ENCODE measurements at regions not wholly inside any gene's neighbourhood (a gene's known extent, or its start where the extent isn't known, plus 50 kb on each side); places are given as distances from the start of the nearest gene placed in this dataset.

GRCh38 chr5:101917166-101917565 lies 378.9 kb downstream of the SLCO4C1 start:
- no peaks in the 10 kb centered on the region for H3K27me3 ChIP-seq (replicated peaks)
- DNase-seq: no peak
- no peaks in the 10 kb centered on the region for H3K36me3 ChIP-seq (replicated peaks)
- H3K27ac ChIP-seq: no peak overlapping the region
- no peak overlapping the region for H3K4me3 ChIP-seq (ENCODE audit: low read depth, low read length)
- in situ Hi-C loops (cut with HindIII; ENCODE audit: low pct_ligation_motif_present, low sequenced_read_pairs): no loop called here
- TF ChIP-seq CTCF (IDR thresholded peaks at IDR 0.05; ENCODE audit: low read depth, low read length, missing control alignments): no peak

GRCh38 chr5:101915554-101915953 lies 380.5 kb downstream of the SLCO4C1 start:
- Histone ChIP-seq H3K4me3 (ENCODE audit: low read depth, low read length) (no peak overlapping the region), H3K36me3 (replicated peaks) (no peaks in the 10 kb centered on the region), H3K27ac (no peak overlapping the region), H3K27me3 (replicated peaks) (no peaks in the 10 kb centered on the region)
- DNase-seq: peak; percentile 24
- no peak for TF ChIP-seq CTCF (IDR thresholded peaks at IDR 0.05; ENCODE audit: low read depth, low read length, missing control alignments)
- in situ Hi-C loops (cut with HindIII; ENCODE audit: low pct_ligation_motif_present, low sequenced_read_pairs): no loop called here

GRCh38 chr5:101904736-101905135 lies 391.3 kb downstream of the SLCO4C1 start:
- DNase-seq: no peak
- Histone ChIP-seq H3K4me3 (ENCODE audit: low read depth, low read length) (no peak overlapping the region), H3K27me3 (replicated peaks) (no peaks in the 10 kb centered on the region), H3K27ac (no peak overlapping the region), H3K36me3 (replicated peaks) (no peaks in the 10 kb centered on the region)
- no peak for TF ChIP-seq CTCF (IDR thresholded peaks at IDR 0.05; ENCODE audit: low read depth, low read length, missing control alignments)
- in situ Hi-C loops (cut with HindIII; ENCODE audit: low pct_ligation_motif_present, low sequenced_read_pairs): no loop called here

- no peak for TF ChIP-seq CTCF (IDR thresholded peaks at IDR 0.05; ENCODE audit: low read depth, low read length, missing control alignments)
- Histone ChIP-seq H3K4me3 (ENCODE audit: low read depth, low read length) (no peak overlapping the region), H3K36me3 (replicated peaks) (no peaks in the 10 kb centered on the region), H3K27me3 (replicated peaks) (no peaks in the 10 kb centered on the region), H3K27ac (no peak overlapping the region)
- in situ Hi-C loops (cut with HindIII; ENCODE audit: low pct_ligation_motif_present, low sequenced_read_pairs): no loop called here
- no peak for DNase-seq
These were observed 398.2 kb downstream of the SLCO4C1 start for GRCh38 chr5:101897914-101898313.

GRCh38 chr5:101894985-101895384 lies 401.1 kb downstream of the SLCO4C1 start:
- Histone ChIP-seq H3K27me3 (replicated peaks) (no peaks in the 10 kb centered on the region), H3K27ac (no peak overlapping the region), H3K36me3 (replicated peaks) (no peaks in the 10 kb centered on the region), H3K4me3 (ENCODE audit: low read depth, low read length) (no peak overlapping the region)
- in situ Hi-C loops (cut with HindIII; ENCODE audit: low pct_ligation_motif_present, low sequenced_read_pairs): no loop called here
- DNase-seq: no peak
- TF ChIP-seq CTCF (IDR thresholded peaks at IDR 0.05; ENCODE audit: low read depth, low read length, missing control alignments): no peak

- TF ChIP-seq CTCF (IDR thresholded peaks at IDR 0.05; ENCODE audit: low read depth, low read length, missing control alignments): no peak
- no peaks in the 10 kb centered on the region for H3K36me3 ChIP-seq (replicated peaks)
- no peak overlapping the region for H3K4me3 ChIP-seq (ENCODE audit: low read depth, low read length)
- no peak overlapping the region for H3K27ac ChIP-seq
- DNase-seq: no peak
- in situ Hi-C loops (cut with HindIII; ENCODE audit: low pct_ligation_motif_present, low sequenced_read_pairs): no loop called here
- H3K27me3 ChIP-seq (replicated peaks): no peaks in the 10 kb centered on the region
These were observed 417.9 kb downstream of the SLCO4C1 start for GRCh38 chr5:101878190-101878589.
